Activated T-cell treated with anti-CD3 and anti-CD28 coated beads, Interleukin-2, amount 50 U/mL, for 72 hours (primary cell): ENCODE measurements at regions not wholly inside any gene's neighbourhood (a gene's known extent, or its start where the extent isn't known, plus 50 kb on each side); places are given as distances from the start of the nearest gene placed in this dataset.

Experiments
- ATAC-seq, 2 donors: fragments of 150-1000 bp; cut with Tn5 transposase; replicated peaks in 1 of 2; 2 replicates each; pipeline ENCODE4 v1.10.0; 2021; ENCODE audit warnings: moderate library complexity in 2 of 2, mild to moderate bottlenecking in 1 of 2
- DNase-seq, 2 donors: peaks; one replicate each; pipeline ENCODE4 v3.0.0; 2021 to 2022; ENCODE audit warnings: mixed read lengths in 1 of 2
- H3K27ac Mint-ChIP-seq: one replicate; pipeline ENCODE4 v1.8.0; 2022; ENCODE audit warnings: mild to moderate bottlenecking, moderate library complexity, mixed read lengths
- H3K27me3 Mint-ChIP-seq: one replicate; pipeline ENCODE4 v1.8.0; 2022; ENCODE audit warnings: low read depth, mixed read lengths
- H3K36me3 Mint-ChIP-seq, 2 donors: one replicate each; pipeline ENCODE4 v1.8.0; 2022; ENCODE audit warnings: mixed read lengths in 2 of 2, mild to moderate bottlenecking in 1 of 2; ENCODE audit not compliant: insufficient read depth in 2 of 2
- H3K4me1 Mint-ChIP-seq: one replicate; pipeline ENCODE4 v1.8.0; 2022; ENCODE audit warnings: low read depth, mixed read lengths
- H3K4me3 Mint-ChIP-seq, 2 donors: one replicate each; pipeline ENCODE4 v1.8.0; 2022; ENCODE audit warnings: mild to moderate bottlenecking in 2 of 2, mixed read lengths in 2 of 2, moderate library complexity in 2 of 2
- H3K9me3 Mint-ChIP-seq, 2 donors: one replicate each; pipeline ENCODE4 v1.8.0; 2022; ENCODE audit warnings: mixed read lengths in 2 of 2

DNA sequence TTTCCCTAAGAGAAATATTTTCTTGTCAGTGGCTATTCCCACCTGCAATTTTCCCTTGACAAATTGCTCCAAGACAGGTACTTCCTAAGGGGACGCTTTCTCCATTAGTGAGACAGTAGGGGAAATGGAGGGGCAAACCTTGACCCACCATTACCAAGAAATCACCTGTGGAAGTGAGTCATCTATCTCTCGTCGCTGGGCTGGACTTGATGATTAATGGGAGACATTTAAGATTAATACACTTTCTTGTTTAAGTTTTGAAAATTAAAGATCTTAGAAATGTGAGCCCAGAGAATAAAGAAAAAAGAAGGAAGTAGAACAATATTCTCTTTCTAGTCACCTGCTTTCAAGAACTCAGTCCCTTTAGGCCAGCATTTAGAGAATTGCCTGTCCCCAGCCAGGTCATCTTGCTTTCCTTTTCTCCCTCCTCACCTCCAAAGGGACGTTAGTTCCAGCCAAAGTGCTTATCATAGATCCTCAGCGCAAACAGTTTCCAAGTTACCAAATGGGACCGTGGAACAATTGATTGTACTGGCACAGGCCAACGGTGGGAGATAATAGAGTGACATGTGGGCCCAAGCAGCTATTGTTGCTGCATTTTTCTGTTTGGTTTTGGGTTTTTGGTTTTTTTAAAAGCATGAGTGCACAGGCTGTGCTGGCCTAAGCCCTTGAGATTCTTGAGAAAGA lies 284.4 kb downstream of the ENC1 start:
- H3K27me3 Mint-ChIP-seq = peaks cover 21% of the 10 kb centered on the region
- H3K4me1 Mint-ChIP-seq = no peaks in the 10 kb centered on the region
- no peak overlapping the region for H3K27ac Mint-ChIP-seq
- H3K9me3 Mint-ChIP-seq = no peaks in the 10 kb centered on the region
- no peaks in the 10 kb centered on the region for H3K36me3 Mint-ChIP-seq
- no peak overlapping the region for H3K4me3 Mint-ChIP-seq
- DNase-seq = no peak
- ATAC-seq = no peak

DNA sequence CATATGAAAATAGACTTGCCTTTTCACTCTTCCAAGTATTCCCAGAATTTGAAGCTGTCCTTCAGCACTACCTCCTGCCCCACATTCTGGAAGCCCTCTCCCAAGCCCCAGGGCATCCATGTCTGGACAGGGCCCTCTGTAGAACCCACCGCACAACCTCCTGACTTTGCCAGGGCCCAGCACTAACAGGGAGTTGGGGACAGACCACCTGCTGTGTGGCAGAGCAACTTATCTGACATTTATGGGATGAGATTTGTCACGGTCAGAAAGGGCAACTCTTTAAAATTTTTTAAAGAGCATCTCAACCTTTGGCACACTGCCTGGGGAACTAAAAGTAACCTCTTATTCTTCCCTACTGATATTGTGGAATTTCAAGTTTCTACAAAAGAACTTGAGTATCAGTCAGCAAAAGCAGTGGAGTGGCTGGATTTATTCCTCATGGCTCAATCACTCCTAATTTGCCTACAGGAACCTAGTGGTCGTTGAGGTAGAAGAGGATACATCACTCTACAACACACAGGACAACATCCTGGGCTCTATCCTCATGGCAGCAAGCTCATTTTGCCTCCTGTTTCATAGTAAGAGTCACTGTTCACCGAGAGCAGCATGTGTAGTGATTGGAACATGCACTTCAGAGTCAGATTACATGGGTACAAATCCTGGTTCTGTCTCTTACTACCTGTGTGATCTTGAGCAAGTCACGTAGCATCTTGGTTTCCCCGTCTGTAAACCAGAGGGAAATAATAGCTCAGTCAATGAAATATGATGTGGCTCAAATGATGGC lies 285.3 kb downstream of the ENC1 start:
- Mint-ChIP-seq H3K4me1 (no peaks in the 10 kb centered on the region), H3K4me3 (no peak overlapping the region), H3K36me3 (no peaks in the 10 kb centered on the region), H3K27me3 (peaks cover 22% of the 10 kb centered on the region), H3K27ac (no peak overlapping the region), H3K9me3 (no peaks in the 10 kb centered on the region)
- ATAC-seq = no peak
- DNase-seq = no peak

DNA sequence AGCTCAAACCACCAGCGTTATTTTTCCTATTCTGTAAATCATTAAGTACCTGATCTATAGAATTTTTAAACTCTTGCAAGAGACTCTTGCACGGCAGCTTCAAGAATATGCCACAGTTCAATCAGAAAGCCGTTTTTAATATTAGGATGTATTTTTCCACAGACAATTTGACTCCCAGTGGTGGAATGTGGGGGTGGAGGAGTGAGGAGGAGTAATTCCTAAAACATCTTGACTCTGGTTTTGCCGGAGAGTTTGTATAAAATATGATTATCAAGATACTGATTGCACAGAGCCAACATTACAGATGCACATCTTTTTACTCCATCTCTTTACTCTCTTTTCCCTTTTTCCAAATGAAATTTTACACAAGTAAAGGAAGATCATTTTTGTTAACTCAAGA lies 288.3 kb downstream of the ENC1 start:
- Mint-ChIP-seq H3K27me3 (peaks cover 37% of the 10 kb centered on the region), H3K9me3 (peaks cover 2 to 8% of the 10 kb centered on the region in 2 donors), H3K4me3 (no peak overlapping the region), H3K4me1 (no peaks in the 10 kb centered on the region), H3K36me3 (no peaks in the 10 kb centered on the region), H3K27ac (no peak overlapping the region)
- no peak for ATAC-seq
- no peak for DNase-seq

DNA sequence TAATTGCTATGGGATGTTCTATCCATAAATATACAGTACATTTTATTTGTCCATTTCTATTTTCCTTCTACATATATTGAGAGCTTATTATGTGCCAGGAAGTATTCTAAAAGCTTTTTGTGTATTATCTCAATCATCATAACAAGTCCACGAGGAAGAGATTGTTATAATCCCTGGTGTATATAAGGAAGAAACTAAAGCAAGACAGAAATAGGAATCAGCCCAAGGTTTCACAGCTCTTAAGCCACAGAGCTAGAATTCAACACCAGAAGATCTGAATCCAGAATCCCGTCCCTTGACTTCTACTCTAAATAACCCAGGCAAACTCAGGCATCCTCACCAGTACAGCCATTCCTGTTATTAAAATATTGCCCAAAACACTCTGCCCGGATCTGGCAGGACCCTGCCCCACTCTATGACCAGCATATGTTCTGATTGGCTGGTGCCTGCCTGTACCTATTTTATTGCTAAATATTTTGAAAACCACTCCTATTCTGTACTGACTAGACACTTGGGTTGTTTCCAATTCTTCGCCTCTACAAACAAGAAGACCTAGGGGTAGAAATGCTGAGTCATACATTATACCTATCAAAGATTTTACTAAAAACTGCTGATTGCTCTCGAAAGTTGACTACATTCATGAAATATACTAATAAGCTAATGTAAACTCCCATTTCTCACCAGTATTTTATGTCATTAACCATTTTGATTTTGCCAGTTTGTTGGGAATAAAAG lies 297.4 kb downstream of the ENC1 start:
- Mint-ChIP-seq H3K27me3 (peaks cover 12% of the 10 kb centered on the region), H3K4me1 (no peaks in the 10 kb centered on the region), H3K9me3 (peaks cover 0 to 3% of the 10 kb centered on the region in 2 donors), H3K36me3 (peaks cover 0 to 1% of the 10 kb centered on the region in 2 donors), H3K4me3 (no peak overlapping the region), H3K27ac (peak overlapping the region; percentile 86)
- DNase-seq (no peak), ATAC-seq (no peak)

- ATAC-seq = no peak
- peaks cover 0 to 1% of the 10 kb centered on the region in 2 donors for H3K9me3 Mint-ChIP-seq
- H3K27ac Mint-ChIP-seq = no peak overlapping the region
Measured at GRCh38 chr5:74342182-74342581, 298.3 kb downstream of the ENC1 start.

GRCh38 chr5:74341221-74341620 lies 299.3 kb downstream of the ENC1 start:
- Mint-ChIP-seq H3K9me3 (no peaks in the 10 kb centered on the region), H3K4me3 (no peak overlapping the region), H3K27ac (no peak overlapping the region), H3K4me1 (no peaks in the 10 kb centered on the region), H3K36me3 (no peaks in the 10 kb centered on the region), H3K27me3 (peaks cover 24% of the 10 kb centered on the region)
- DNase-seq (no peak), ATAC-seq (no peak)

More at GRCh38 chr5:74342182-74342581, 298.3 kb downstream of the ENC1 start:
- no peak overlapping the region for H3K4me3 Mint-ChIP-seq
- no peaks in the 10 kb centered on the region for H3K4me1 Mint-ChIP-seq
- DNase-seq = no peak
- H3K36me3 Mint-ChIP-seq = peaks cover 0 to 1% of the 10 kb centered on the region in 2 donors
- H3K27me3 Mint-ChIP-seq = peaks cover 21% of the 10 kb centered on the region

GRCh38 chr5:74340476-74340875 lies 300.1 kb downstream of the ENC1 start:
- H3K9me3 Mint-ChIP-seq = no peaks in the 10 kb centered on the region
- H3K4me3 Mint-ChIP-seq = no peak overlapping the region
- H3K4me1 Mint-ChIP-seq = no peaks in the 10 kb centered on the region
- DNase-seq (no peak), ATAC-seq (no peak)
- peaks cover 26% of the 10 kb centered on the region for H3K27me3 Mint-ChIP-seq
- no peaks in the 10 kb centered on the region for H3K36me3 Mint-ChIP-seq
- H3K27ac Mint-ChIP-seq = peak overlapping the region; percentile 72

DNA sequence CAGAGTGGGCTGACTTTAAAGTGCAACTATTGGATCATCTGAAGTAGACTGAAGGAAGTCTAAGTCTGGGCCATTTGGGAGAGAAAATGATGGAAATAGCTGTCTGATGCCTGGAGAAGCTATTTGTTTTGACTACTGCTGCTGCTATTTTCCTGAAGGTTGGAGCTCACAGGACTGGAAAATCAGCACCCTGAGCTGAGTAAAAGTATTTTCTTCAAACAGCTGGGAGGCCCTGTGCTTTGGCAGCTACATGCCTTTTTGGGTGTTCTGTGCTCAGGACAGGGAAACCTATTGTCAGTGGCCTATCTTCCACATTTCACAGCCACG lies 302.6 kb downstream of the ENC1 start:
- Mint-ChIP-seq H3K4me3 (no peak overlapping the region), H3K27ac (no peak overlapping the region), H3K4me1 (no peaks in the 10 kb centered on the region), H3K9me3 (no peaks in the 10 kb centered on the region), H3K27me3 (peaks cover 45% of the 10 kb centered on the region), H3K36me3 (no peaks in the 10 kb centered on the region)
- ATAC-seq (no peak), DNase-seq (no peak)

GRCh38 chr5:74337254-74337983 lies 303.1 kb downstream of the ENC1 start:
- H3K27me3 Mint-ChIP-seq = peaks cover 42% of the 10 kb centered on the region
- ATAC-seq (no peak), DNase-seq (no peak)
- no peaks in the 10 kb centered on the region for H3K4me1 Mint-ChIP-seq
- no peak overlapping the region for H3K27ac Mint-ChIP-seq
- no peaks in the 10 kb centered on the region for H3K9me3 Mint-ChIP-seq
- no peak overlapping the region for H3K4me3 Mint-ChIP-seq
- no peaks in the 10 kb centered on the region for H3K36me3 Mint-ChIP-seq

- Mint-ChIP-seq H3K4me3 (no peak overlapping the region), H3K4me1 (no peaks in the 10 kb centered on the region), H3K27me3 (peaks cover 44% of the 10 kb centered on the region), H3K36me3 (no peaks in the 10 kb centered on the region), H3K9me3 (no peaks in the 10 kb centered on the region), H3K27ac (no peak overlapping the region)
- ATAC-seq (no peak), DNase-seq (no peak)
Measured at GRCh38 chr5:74336297-74336696, 304.2 kb downstream of the ENC1 start.

DNA sequence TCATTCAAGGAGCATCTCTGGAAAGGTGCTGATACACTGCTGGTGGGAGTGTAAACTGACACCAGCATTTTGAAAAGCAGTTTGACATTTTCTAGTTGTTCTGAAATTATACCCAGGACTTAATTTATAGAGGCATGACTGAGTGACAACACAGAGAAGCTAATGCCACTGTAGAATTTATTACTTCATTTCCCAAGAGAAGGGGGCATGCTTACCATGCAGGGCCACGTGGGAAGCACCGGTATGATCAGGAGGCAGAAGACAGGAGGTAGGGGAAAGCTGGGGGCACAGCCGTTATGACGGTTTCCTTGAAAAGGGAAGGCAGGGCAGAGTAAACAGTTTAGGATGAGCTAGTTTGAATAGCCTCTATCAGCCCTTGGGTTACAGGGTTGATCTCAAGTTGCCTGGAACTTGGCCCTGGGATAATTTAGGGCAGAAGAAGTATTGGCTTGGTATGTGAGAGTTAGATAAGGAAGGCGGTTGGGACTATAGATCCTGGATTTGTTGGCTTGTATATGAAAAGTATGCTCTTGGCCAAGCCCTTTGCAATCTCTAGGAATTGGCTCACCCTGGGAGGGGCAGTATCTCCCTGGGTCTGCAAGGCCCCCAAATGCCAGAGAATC lies 305.7 kb downstream of the ENC1 start:
- DNase-seq = no peak
- Mint-ChIP-seq H3K4me3 (no peak overlapping the region), H3K4me1 (no peaks in the 10 kb centered on the region), H3K27me3 (peaks cover 56% of the 10 kb centered on the region), H3K36me3 (no peaks in the 10 kb centered on the region), H3K9me3 (no peaks in the 10 kb centered on the region), H3K27ac (no peak overlapping the region)
- ATAC-seq = no peak

GRCh38 chr5:74334062-74334761 lies 306.3 kb downstream of the ENC1 start:
- ATAC-seq (no peak), DNase-seq (no peak)
- Mint-ChIP-seq H3K9me3 (no peaks in the 10 kb centered on the region), H3K27ac (no peak overlapping the region), H3K4me1 (no peaks in the 10 kb centered on the region), H3K27me3 (peaks cover 56% of the 10 kb centered on the region), H3K36me3 (no peaks in the 10 kb centered on the region), H3K4me3 (no peak overlapping the region)
